ENCODE measurements at regions not wholly inside any gene's neighbourhood (a gene's known extent, or its start where the extent isn't known, plus 50 kb on each side); places are given as distances from the start of the nearest gene placed in this dataset.

GRCh38 chr9:89686126-89686525 is 81.3 kb downstream of the GADD45G start:
- Histone ChIP-seq H3K9me3 (ENCODE audit: insufficient read depth in 2 of 2, low read depth in 1 of 2, low read length in 1 of 2) (no peaks in the 10 kb centered on the region), H2AK5ac (ENCODE audit: low read depth, low read length) (no peak overlapping the region), H3K56ac (replicated peaks; ENCODE audit: insufficient read length, low read depth, low read length) (no peak overlapping the region), H3K9ac (replicated peaks in 1 of 4; ENCODE audit: extremely low read depth in 1 of 4, low read depth in 3 of 4, low read length in 3 of 4) (no peak overlapping the region), H3K4me2 (ENCODE audit: insufficient read depth in 1 of 2, low read depth in 2 of 2, low read length in 2 of 2) (no peak overlapping the region), H2BK12ac (ENCODE audit: low read depth, low read length) (peak overlapping the region; percentile 40; the same call in 1 of the 2 replicates), H2BK5ac (ENCODE audit: low read depth, low read length) (peak overlapping the region; percentile 94; the same call in 1 of the 2 replicates), H3K4ac (replicated peaks; ENCODE audit: insufficient read length, low read depth, low read length) (no peak overlapping the region), H2BK15ac (ENCODE audit: low read length) (no peak overlapping the region), H3K4me1 (replicated peaks in 1 of 4; ENCODE audit: control insufficient read depth in 3 of 4, insufficient read depth in 4 of 4, low read length in 3 of 4) (peaks cover 0 to 11% (median 4%) of the 10 kb centered on the region in 4 experiments; a peak in 4 of 7 replicates), H2BK20ac (ENCODE audit: low read length) (peak overlapping the region; percentile 6; the same call in 1 of the 2 replicates), H3K14ac (ENCODE audit: insufficient read length) (no peak overlapping the region), H4K20me1 (replicated peaks in 1 of 2; ENCODE audit: control insufficient read depth in 1 of 2, insufficient read depth in 2 of 2, low read length in 2 of 2) (no peaks in the 10 kb centered on the region), H3K23ac (ENCODE audit: insufficient read length) (no peak overlapping the region), H3K79me2 (ENCODE audit: control insufficient read depth in 1 of 2, insufficient read depth in 2 of 2, low read length in 2 of 2) (no peaks in the 10 kb centered on the region), H3K23me2 (ENCODE audit: low read depth, low read length) (no peaks in the 10 kb centered on the region), H2AFZ (ENCODE audit: low read length) (no peak overlapping the region), H3K4me3 (ENCODE audit: extremely low read depth in 1 of 4, insufficient read depth in 2 of 4, low read depth in 3 of 4, low read length in 4 of 4) (no peak overlapping the region), H3K36me3 (ENCODE audit: control insufficient read depth in 2 of 4, insufficient read depth in 4 of 4, low read length in 3 of 4) (no peaks in the 10 kb centered on the region), H4K91ac (replicated peaks; ENCODE audit: insufficient read length, low read length) (peak overlapping the region; percentile 93), H3K27ac (ENCODE audit: low read depth, low read length) (no peak overlapping the region), H4K5ac (ENCODE audit: insufficient read length, low read depth, low read length) (no peak overlapping the region), H3K27me3 (replicated peaks in 1 of 4; ENCODE audit: control insufficient read depth in 3 of 4, extremely low read depth in 1 of 4, insufficient read depth in 3 of 4, low read length in 3 of 4) (no peaks in the 10 kb centered on the region), H4K8ac (ENCODE audit: extremely low read depth, insufficient read depth, low read length) (no peak overlapping the region), H3K79me1 (ENCODE audit: low read depth, low read length) (no peaks in the 10 kb centered on the region), H2BK120ac (replicated peaks; ENCODE audit: low read depth, low read length) (no peak overlapping the region), H3K18ac (ENCODE audit: extremely low read depth, low read length) (peak overlapping the region; percentile 52; the same call in 1 of the 2 replicates)
- DNase-seq (ENCODE audit: low read depth in 1 of 2, low spot score in 2 of 2) (no peak), FAIRE-seq (no peak)
- 74% methylated on average over 5 of the region's 5 CpGs; no CpG with 5 or more reads in 1 of the 2 experiments for WGBS, 2 experiments (ENCODE audit: extremely low coverage in 1 of 2, insufficient coverage in 1 of 2, insufficient read length in 1 of 2, insufficient replicate concordance in 2 of 2, low coverage in 1 of 2, low lambda C conversion rate in 2 of 2, missing lambda C conversion rate in 1 of 2)
- TF ChIP-seq HDAC2 (IDR thresholded peaks at IDR 0.05; ENCODE audit: borderline replicate concordance in 1 of 2, low read depth in 2 of 2, low read length in 2 of 2) (no peak), NRF1 (IDR thresholded peaks at IDR 0.05; ENCODE audit: low read depth, low read length) (no peak), YY1 (IDR thresholded peaks at IDR 0.05; ENCODE audit: low read depth, low read length) (no peak), EGR1 (IDR thresholded peaks at IDR 0.05; ENCODE audit: borderline replicate concordance, low read depth, low read length) (no peak), SP2 (IDR thresholded peaks at IDR 0.05; ENCODE audit: low read length) (no peak), MAX (IDR thresholded peaks at IDR 0.05) (no peak), MAFK (IDR thresholded peaks at IDR 0.05; ENCODE audit: low read depth, low read length) (no peak), KDM5A (IDR thresholded peaks at IDR 0.05; ENCODE audit: low read length) (no peak), TAF7 (optimal IDR thresholded peaks at IDR 0.05; ENCODE audit: borderline replicate concordance, low read depth, low read length) (no peak), BCL11A (IDR thresholded peaks at IDR 0.05; ENCODE audit: low read depth in 2 of 2, low read length in 2 of 2) (no peak), SP4 (IDR thresholded peaks at IDR 0.05; ENCODE audit: low read length) (no peak), CBX8 (IDR thresholded peaks at IDR 0.05; ENCODE audit: borderline replicate concordance, low read depth, low read length) (no peak), ATF3 (IDR thresholded peaks at IDR 0.05; ENCODE audit: insufficient read depth, low read depth, low read length) (no peak), POLR2AphosphoS5 (IDR thresholded peaks at IDR 0.05; ENCODE audit: low read depth, low read length) (no peak)
- ChIA-PET POLR2A (ENCODE audit: partially characterized antibody) (interaction anchor here (2.3 kb wide), 2 partner anchors 9 to 82 kb away, joined by 9 read pairs; partner anchors contain the start of gene GADD45G), CTCF (ENCODE audit: partially characterized antibody) (interaction anchor here (0.6 to 3.0 kb wide), 7 partner anchors 9 to 412 kb away, joined by 3 to 9 read pairs (median 4); no protein-coding TSS in a partner anchor)

Data from H1 (cell line).